Osteocyte (in vitro differentiated cells): ENCODE measurements at regions not wholly inside any gene's neighbourhood (a gene's known extent, or its start where the extent isn't known, plus 50 kb on each side); places are given as distances from the start of the nearest gene placed in this dataset.

Experiments
- DNase-seq: peaks from one replicate; pipeline ENCODE4 v3.0.0; 2021; ENCODE audit warnings: mixed read lengths; ENCODE audit not compliant: unreplicated experiment; ENCODE audit errors: extremely low spot score
- H3K27ac Mint-ChIP-seq: one replicate; pipeline ENCODE4 v1.8.0; 2021; ENCODE audit warnings: mild to moderate bottlenecking, mixed read lengths; ENCODE audit not compliant: unreplicated experiment
- H3K27me3 Mint-ChIP-seq: one replicate; pipeline ENCODE4 v1.8.0; 2021; ENCODE audit warnings: mixed read lengths; ENCODE audit not compliant: unreplicated experiment
- H3K36me3 Mint-ChIP-seq: one replicate; pipeline ENCODE4 v1.8.0; 2021; ENCODE audit warnings: mixed read lengths; ENCODE audit not compliant: unreplicated experiment
- H3K4me1 Mint-ChIP-seq: one replicate; pipeline ENCODE4 v1.8.0; 2021; ENCODE audit warnings: mixed read lengths; ENCODE audit not compliant: unreplicated experiment
- H3K4me3 Mint-ChIP-seq: one replicate; pipeline ENCODE4 v1.8.0; 2021; ENCODE audit warnings: mild to moderate bottlenecking, moderate library complexity, mixed read lengths; ENCODE audit not compliant: unreplicated experiment
- H3K9me3 Mint-ChIP-seq: one replicate; pipeline ENCODE4 v1.8.0; 2021; ENCODE audit warnings: mixed read lengths; ENCODE audit not compliant: unreplicated experiment
- TF ChIP-seq, protein P1 (sequence below): fragments of 200-600 bp; sonication (generic); IDR thresholded peaks from 2 replicates; pipeline ENCODE4 v1.5.0; 2021; ENCODE audit warnings: antibody characterized with exemption, mild to moderate bottlenecking, moderate library complexity

DNA sequence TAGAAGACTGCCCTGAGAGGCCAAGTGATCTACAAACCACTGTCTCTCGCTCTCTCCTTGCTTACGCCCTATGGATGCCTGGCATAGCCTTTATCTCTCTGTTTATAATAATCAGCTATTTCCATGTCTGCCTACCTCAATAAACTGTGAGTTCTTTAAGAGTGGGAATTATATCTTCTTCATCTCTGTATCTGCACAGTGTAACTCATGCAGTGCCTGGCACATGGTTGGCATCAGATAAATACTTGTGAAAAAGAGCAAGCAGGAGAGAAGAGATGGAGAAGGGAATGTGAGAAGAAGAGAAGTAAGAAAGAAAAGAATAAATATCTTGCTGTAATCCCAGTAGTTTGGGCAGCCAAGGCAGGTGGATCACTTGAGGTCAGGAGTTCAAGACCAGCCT, 94.6 kb upstream of the TNPO1 start:
- Mint-ChIP-seq H3K4me3 (no peak overlapping the region), H3K4me1 (no peaks in the 10 kb centered on the region), H3K36me3 (no peaks in the 10 kb centered on the region), H3K27me3 (no peaks in the 10 kb centered on the region), H3K9me3 (no peaks in the 10 kb centered on the region), H3K27ac (no peak overlapping the region)
- TF ChIP-seq, protein P1, sequence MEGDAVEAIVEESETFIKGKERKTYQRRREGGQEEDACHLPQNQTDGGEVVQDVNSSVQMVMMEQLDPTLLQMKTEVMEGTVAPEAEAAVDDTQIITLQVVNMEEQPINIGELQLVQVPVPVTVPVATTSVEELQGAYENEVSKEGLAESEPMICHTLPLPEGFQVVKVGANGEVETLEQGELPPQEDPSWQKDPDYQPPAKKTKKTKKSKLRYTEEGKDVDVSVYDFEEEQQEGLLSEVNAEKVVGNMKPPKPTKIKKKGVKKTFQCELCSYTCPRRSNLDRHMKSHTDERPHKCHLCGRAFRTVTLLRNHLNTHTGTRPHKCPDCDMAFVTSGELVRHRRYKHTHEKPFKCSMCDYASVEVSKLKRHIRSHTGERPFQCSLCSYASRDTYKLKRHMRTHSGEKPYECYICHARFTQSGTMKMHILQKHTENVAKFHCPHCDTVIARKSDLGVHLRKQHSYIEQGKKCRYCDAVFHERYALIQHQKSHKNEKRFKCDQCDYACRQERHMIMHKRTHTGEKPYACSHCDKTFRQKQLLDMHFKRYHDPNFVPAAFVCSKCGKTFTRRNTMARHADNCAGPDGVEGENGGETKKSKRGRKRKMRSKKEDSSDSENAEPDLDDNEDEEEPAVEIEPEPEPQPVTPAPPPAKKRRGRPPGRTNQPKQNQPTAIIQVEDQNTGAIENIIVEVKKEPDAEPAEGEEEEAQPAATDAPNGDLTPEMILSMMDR: no peak
- no peak for DNase-seq

GRCh38 chr5:72720205-72720604, 96.3 kb upstream of the TNPO1 start:
- no peaks in the 10 kb centered on the region for H3K36me3 Mint-ChIP-seq
- no peaks in the 10 kb centered on the region for H3K27me3 Mint-ChIP-seq
- H3K4me3 Mint-ChIP-seq: no peak overlapping the region
- no peak overlapping the region for H3K27ac Mint-ChIP-seq
- no peak for DNase-seq
- H3K9me3 Mint-ChIP-seq: no peaks in the 10 kb centered on the region
- TF ChIP-seq, protein P1: no peak
- H3K4me1 Mint-ChIP-seq: peaks cover 2% of the 10 kb centered on the region

- H3K36me3 Mint-ChIP-seq: no peaks in the 10 kb centered on the region
- H3K27ac Mint-ChIP-seq: no peak overlapping the region
- peaks cover 1% of the 10 kb centered on the region for H3K9me3 Mint-ChIP-seq
- peaks cover 8% of the 10 kb centered on the region for H3K4me1 Mint-ChIP-seq
- TF ChIP-seq, protein P1: no peak
- DNase-seq: no peak
- H3K27me3 Mint-ChIP-seq: peaks cover 3% of the 10 kb centered on the region
- no peak overlapping the region for H3K4me3 Mint-ChIP-seq
Measured at GRCh38 chr5:72711351-72711750, 105.1 kb upstream of the TNPO1 start.

- TF ChIP-seq, protein P1: no peak
- Mint-ChIP-seq H3K36me3 (no peaks in the 10 kb centered on the region), H3K27me3 (peaks cover 3% of the 10 kb centered on the region)
Measured at GRCh38 chr5:72709341-72709740, 107.1 kb upstream of the TNPO1 start.

DNA sequence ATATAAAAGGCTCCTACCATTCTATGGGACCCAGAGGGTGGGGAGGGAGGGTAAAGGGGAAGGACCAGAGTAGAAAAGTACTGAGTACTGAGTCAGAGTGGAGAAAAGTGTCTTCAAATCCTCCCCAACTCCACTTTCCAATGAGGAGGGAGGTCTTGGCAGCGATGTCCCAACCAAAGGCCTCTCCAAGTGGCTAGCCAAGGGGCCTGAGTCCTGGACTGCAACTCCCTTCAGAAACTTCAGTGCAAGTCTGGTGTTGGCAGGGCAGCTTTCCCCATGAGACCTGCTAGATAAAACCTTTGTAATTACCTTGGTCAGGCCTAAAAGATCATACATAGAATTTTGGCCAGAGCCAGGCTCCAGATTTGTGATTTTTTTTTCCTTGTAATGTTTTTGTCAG, 111.3 kb upstream of the TNPO1 start:
- Mint-ChIP-seq H3K4me3 (no peak overlapping the region), H3K9me3 (peaks cover 13% of the 10 kb centered on the region), H3K27me3 (no peaks in the 10 kb centered on the region), H3K27ac (no peak overlapping the region), H3K4me1 (peaks cover 6% of the 10 kb centered on the region), H3K36me3 (peaks cover 2% of the 10 kb centered on the region)
- TF ChIP-seq, protein P1: no peak
- no peak for DNase-seq

More at GRCh38 chr5:72709341-72709740, 107.1 kb upstream of the TNPO1 start:
- H3K4me3 Mint-ChIP-seq: no peak overlapping the region
- no peak overlapping the region for H3K27ac Mint-ChIP-seq
- DNase-seq: no peak
- peaks cover 10% of the 10 kb centered on the region for H3K9me3 Mint-ChIP-seq
- peaks cover 6% of the 10 kb centered on the region for H3K4me1 Mint-ChIP-seq
